Neural progenitor cell (in vitro differentiated cells): ENCODE measurements at regions not wholly inside any gene's neighbourhood (a gene's known extent, or its start where the extent isn't known, plus 50 kb on each side); places are given as distances from the start of the nearest gene placed in this dataset.

Experiments used
- CTCF ChIP-seq: fragments of 200-600 bp; sonication (generic); IDR thresholded peaks from 2 replicates; pipeline ENCODE4 v1.5.1; 2017; ENCODE audit warnings: antibody characterized with exemption, mild to moderate bottlenecking
- EZH2phosphoT487 ChIP-seq: fragments of 200-600 bp; sonication (generic); IDR thresholded peaks from 2 replicates; pipeline ENCODE4 v1.6.1; 2017; ENCODE audit warnings: antibody characterized with exemption

DNA sequence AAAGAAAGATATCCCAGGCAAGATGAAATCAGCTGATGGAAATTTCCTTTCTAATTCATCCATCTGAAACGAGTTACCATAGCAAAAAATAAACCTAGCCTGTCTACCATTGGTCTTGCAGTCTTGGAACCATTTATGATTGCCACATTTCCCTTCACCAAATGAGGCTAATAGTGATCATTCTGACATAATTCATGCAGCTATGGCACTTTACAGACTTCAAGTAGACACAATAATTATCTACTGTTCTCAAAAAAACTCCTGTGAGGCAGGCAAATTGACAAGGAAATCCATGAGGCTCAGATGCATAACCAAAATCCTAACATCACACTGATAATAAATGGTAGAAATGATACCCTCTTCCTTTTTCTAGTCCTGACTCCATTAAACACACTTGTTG lies 1669.7 kb upstream of the LRRTM1 start:
- TF ChIP-seq CTCF = no peak
- no peak for TF ChIP-seq EZH2phosphoT487
